GM13976 (cell line): ENCODE measurements at regions not wholly inside any gene's neighbourhood (a gene's known extent, or its start where the extent isn't known, plus 50 kb on each side); places are given as distances from the start of the nearest gene placed in this dataset.

ENCODE experiments used
- DNase-seq: peaks from one replicate; pipeline ENCODE4 v3.0.0; 2012; ENCODE audit warnings: low spot score
- CTCF ChIP-seq: IDR thresholded peaks from 2 replicates; pipeline ENCODE4 v1.5.1; 2012; ENCODE audit warnings: borderline replicate concordance, mild to moderate bottlenecking; ENCODE audit not compliant: insufficient read depth; ENCODE audit errors: extremely low read depth, missing control alignments, control extremely low read depth
- in situ Hi-C: fragments of 300-500 bp; cut with MboI; formaldehyde crosslinking; loops from one replicate; pipeline ENCODE4 v1.12.0; 2022; ENCODE audit warnings: low sequenced_read_pairs, mixed read lengths, inconsistent platforms; ENCODE audit not compliant: unreplicated experiment

GRCh38 chr11:112310848-112311247 is 50.2 kb upstream of the PLET1 start:
- no peak for TF ChIP-seq CTCF
- DNase-seq: no peak
- in situ Hi-C loops: no loop called here

GRCh38 chr11:112315057-112315720 is 54.5 kb upstream of the PLET1 start:
- in situ Hi-C loops: no loop called here
- no peak for DNase-seq
- no peak for TF ChIP-seq CTCF

- in situ Hi-C loops: no loop called here
- no peak for TF ChIP-seq CTCF
- DNase-seq: no peak
Observed at GRCh38 chr11:112315861-112316739, 55.4 kb upstream of the PLET1 start.

GRCh38 chr11:112316971-112317370 is 56.3 kb upstream of the PLET1 start:
- in situ Hi-C loops: no loop called here
- TF ChIP-seq CTCF: no peak
- no peak for DNase-seq

GRCh38 chr11:112318184-112318591 is 57.5 kb upstream of the PLET1 start:
- TF ChIP-seq CTCF: no peak
- in situ Hi-C loops: no loop called here

GRCh38 chr11:112318661-112319060 is 58.0 kb upstream of the PLET1 start:
- TF ChIP-seq CTCF: no peak
- in situ Hi-C loops: no loop called here
- no peak for DNase-seq

More at GRCh38 chr11:112318184-112318591, 57.5 kb upstream of the PLET1 start:
- no peak for DNase-seq

GRCh38 chr11:112320668-112321067 is 60.0 kb upstream of the PLET1 start:
- in situ Hi-C loops: no loop called here
- TF ChIP-seq CTCF: no peak
- DNase-seq: no peak
